AG10803 (cell line): ENCODE measurements at regions not wholly inside any gene's neighbourhood (a gene's known extent, or its start where the extent isn't known, plus 50 kb on each side); places are given as distances from the start of the nearest gene placed in this dataset.
A peak's percentile ranks its signal among the peaks of the same experiment; 100 is the strongest.

Experiments used
- DNase-seq: peaks from one replicate; pipeline ENCODE4 v3.0.0; 2010; ENCODE audit warnings: low read depth
- H3K4me3 ChIP-seq: 2 replicates; pipeline ENCODE4 v1.5.1; 2011; ENCODE audit warnings: mild to moderate bottlenecking, low read length, control low read depth
- CTCF ChIP-seq: conservative IDR thresholded peaks from 2 replicates; pipeline ENCODE4 v1.5.1; 2011; ENCODE audit warnings: mild to moderate bottlenecking, low read length, control low read depth, inconsistent platforms

- no peak for DNase-seq
- no peak for TF ChIP-seq CTCF
Observed at GRCh38 chr2:187962538-187962937, 329.1 kb upstream of the GULP1 start.

GRCh38 chr2:187964746-187965145 lies 326.9 kb upstream of the GULP1 start:
- no peak for DNase-seq
- no peak for TF ChIP-seq CTCF
- H3K4me3 ChIP-seq = no peak overlapping the region

More at GRCh38 chr2:187962538-187962937, 329.1 kb upstream of the GULP1 start:
- no peak overlapping the region for H3K4me3 ChIP-seq

- DNase-seq = no peak
- no peak for TF ChIP-seq CTCF
- no peak overlapping the region for H3K4me3 ChIP-seq
Observed at GRCh38 chr2:187966924-187967323, 324.8 kb upstream of the GULP1 start.

GRCh38 chr2:187971893-187972292 lies 319.8 kb upstream of the GULP1 start:
- no peak overlapping the region for H3K4me3 ChIP-seq
- 0 out of 2 replicates have a peak, but pooled peaks have one; percentile 7 for TF ChIP-seq CTCF
- DNase-seq = no peak

GRCh38 chr2:187976259-187976985 lies 315.3 kb upstream of the GULP1 start:
- DNase-seq = no peak
- no peak for TF ChIP-seq CTCF
- H3K4me3 ChIP-seq = no peak overlapping the region

- DNase-seq = no peak
- TF ChIP-seq CTCF = no peak
- no peak overlapping the region for H3K4me3 ChIP-seq
Observed at GRCh38 chr2:187976986-187977333, 314.7 kb upstream of the GULP1 start.

- DNase-seq = no peak
- no peak for TF ChIP-seq CTCF
- no peak overlapping the region for H3K4me3 ChIP-seq
Observed at GRCh38 chr2:187978356-187978755, 313.3 kb upstream of the GULP1 start.
